GM19240 (cell line): ENCODE measurements at regions not wholly inside any gene's neighbourhood (a gene's known extent, or its start where the extent isn't known, plus 50 kb on each side); places are given as distances from the start of the nearest gene placed in this dataset.

ENCODE experiments used
- DNase-seq: peaks from one replicate; pipeline ENCODE4 v3.0.0; 2011; ENCODE audit warnings: low spot score; ENCODE audit not compliant: insufficient read length

GRCh38 chr22:46090036-46090591 is 60.2 kb upstream of the PPARA start:
- DNase-seq: no peak

GRCh38 chr22:46090631-46091201 is 59.6 kb upstream of the PPARA start:
- DNase-seq: no peak

GRCh38 chr22:46091277-46091977 is 58.9 kb upstream of the PPARA start:
- no peak for DNase-seq

- DNase-seq: no peak
Observed at GRCh38 chr22:46092011-46092410, 58.3 kb upstream of the PPARA start.

- DNase-seq: no peak
Observed at GRCh38 chr22:46092670-46093410, 57.5 kb upstream of the PPARA start.

- no peak for DNase-seq
Observed at GRCh38 chr22:46093796-46094195, 56.5 kb upstream of the PPARA start.

GRCh38 chr22:46094676-46095075 is 55.6 kb upstream of the PPARA start:
- no peak for DNase-seq

- no peak for DNase-seq
Observed at GRCh38 chr22:46096051-46096450, 54.3 kb upstream of the PPARA start.

GRCh38 chr22:46096706-46097230 is 53.6 kb upstream of the PPARA start:
- DNase-seq: no peak

- DNase-seq: no peak
Observed at GRCh38 chr22:46097268-46097900, 52.9 kb upstream of the PPARA start.

- DNase-seq: no peak
Observed at GRCh38 chr22:46098525-46099475, 51.5 kb upstream of the PPARA start.

- DNase-seq: no peak
Observed at GRCh38 chr22:46099740-46100139, 50.6 kb upstream of the PPARA start.

GRCh38 chr22:46100401-46101105 is 49.8 kb upstream of the PPARA start:
- DNase-seq: no peak
